ENCODE measurements at regions not wholly inside any gene's neighbourhood (a gene's known extent, or its start where the extent isn't known, plus 50 kb on each side); places are given as distances from the start of the nearest gene placed in this dataset.

DNA sequence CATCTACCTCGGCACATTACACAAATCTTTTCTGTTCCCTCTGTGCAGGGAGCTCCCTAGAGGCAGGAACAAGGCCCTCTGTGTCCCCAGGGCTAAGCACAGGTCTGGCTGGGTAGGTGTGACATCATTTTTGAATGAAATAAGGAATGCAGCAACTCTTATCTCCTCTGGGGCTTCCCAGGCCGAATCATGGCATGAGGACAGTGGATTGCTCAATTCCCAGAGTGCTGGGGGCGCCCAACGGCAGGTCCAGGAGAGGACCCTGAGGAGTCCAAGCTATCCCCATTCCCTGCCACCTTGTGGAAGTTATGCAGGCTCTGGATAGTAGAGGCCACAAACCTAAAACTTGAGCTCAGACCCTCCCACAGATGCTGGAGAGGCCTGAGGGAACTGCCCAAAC, 158.0 kb upstream of the RAB6C start:
- no peak overlapping the region for H3K27ac ChIP-seq
- in situ Hi-C loops (cut with MboI; ENCODE audit: low sequenced_read_pairs in 4 of 4), result no loop called here
- intact Hi-C loops (cut with DNase I; ENCODE audit: low total_unique reads), result no loop called here
- H3K4me1 ChIP-seq, result no peaks in the 10 kb centered on the region
- no peak overlapping the region for H3K4me3 ChIP-seq
- no peaks in the 10 kb centered on the region for H3K27me3 ChIP-seq
- TF ChIP-seq POLR2A (IDR thresholded peaks at IDR 0.05), result no peak
- TF ChIP-seq, protein P1, sequence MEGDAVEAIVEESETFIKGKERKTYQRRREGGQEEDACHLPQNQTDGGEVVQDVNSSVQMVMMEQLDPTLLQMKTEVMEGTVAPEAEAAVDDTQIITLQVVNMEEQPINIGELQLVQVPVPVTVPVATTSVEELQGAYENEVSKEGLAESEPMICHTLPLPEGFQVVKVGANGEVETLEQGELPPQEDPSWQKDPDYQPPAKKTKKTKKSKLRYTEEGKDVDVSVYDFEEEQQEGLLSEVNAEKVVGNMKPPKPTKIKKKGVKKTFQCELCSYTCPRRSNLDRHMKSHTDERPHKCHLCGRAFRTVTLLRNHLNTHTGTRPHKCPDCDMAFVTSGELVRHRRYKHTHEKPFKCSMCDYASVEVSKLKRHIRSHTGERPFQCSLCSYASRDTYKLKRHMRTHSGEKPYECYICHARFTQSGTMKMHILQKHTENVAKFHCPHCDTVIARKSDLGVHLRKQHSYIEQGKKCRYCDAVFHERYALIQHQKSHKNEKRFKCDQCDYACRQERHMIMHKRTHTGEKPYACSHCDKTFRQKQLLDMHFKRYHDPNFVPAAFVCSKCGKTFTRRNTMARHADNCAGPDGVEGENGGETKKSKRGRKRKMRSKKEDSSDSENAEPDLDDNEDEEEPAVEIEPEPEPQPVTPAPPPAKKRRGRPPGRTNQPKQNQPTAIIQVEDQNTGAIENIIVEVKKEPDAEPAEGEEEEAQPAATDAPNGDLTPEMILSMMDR (IDR thresholded peaks at IDR 0.05 in 4 of 5, conservative IDR thresholded peaks at IDR 0.05 in 1 of 5), result no peak
- H3K36me3 ChIP-seq, result no peaks in the 10 kb centered on the region
- H3K9me3 ChIP-seq, result no peaks in the 10 kb centered on the region
- ATAC-seq, result no peak
- no peak for DNase-seq

DNA sequence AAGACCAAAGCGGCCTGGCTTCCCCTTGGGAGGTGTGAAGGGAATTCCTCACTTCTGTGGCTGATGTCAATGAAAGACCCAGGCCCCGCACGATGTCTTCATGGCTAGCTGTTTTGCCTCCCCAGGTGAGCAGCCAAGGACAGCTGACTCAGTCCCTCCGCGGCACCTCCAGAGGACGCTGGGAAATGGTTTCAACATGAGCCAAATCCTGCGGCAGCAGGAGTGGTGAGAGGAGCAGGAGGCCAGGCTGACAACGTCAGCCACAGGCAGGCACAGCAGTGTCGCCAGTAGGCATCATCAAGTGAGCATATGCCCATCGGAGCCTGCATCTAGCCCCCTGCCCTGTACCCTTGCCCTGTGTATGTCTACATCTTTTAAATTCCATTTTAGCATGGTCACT, 156.4 kb upstream of the RAB6C start:
- Histone ChIP-seq H3K4me1 (no peaks in the 10 kb centered on the region), H3K9me3 (no peaks in the 10 kb centered on the region), H3K27ac (no peak overlapping the region), H3K36me3 (no peaks in the 10 kb centered on the region), H3K27me3 (no peaks in the 10 kb centered on the region), H3K4me3 (no peak overlapping the region)
- TF ChIP-seq, protein P1 (IDR thresholded peaks at IDR 0.05 in 4 of 5, conservative IDR thresholded peaks at IDR 0.05 in 1 of 5), result no peak
- no peak for TF ChIP-seq POLR2A (IDR thresholded peaks at IDR 0.05)
- intact Hi-C loops (cut with DNase I; ENCODE audit: low total_unique reads) (no loop called here), in situ Hi-C loops (cut with MboI; ENCODE audit: low sequenced_read_pairs in 4 of 4) (no loop called here)
- DNase-seq (no peak), ATAC-seq (no peak)

DNA sequence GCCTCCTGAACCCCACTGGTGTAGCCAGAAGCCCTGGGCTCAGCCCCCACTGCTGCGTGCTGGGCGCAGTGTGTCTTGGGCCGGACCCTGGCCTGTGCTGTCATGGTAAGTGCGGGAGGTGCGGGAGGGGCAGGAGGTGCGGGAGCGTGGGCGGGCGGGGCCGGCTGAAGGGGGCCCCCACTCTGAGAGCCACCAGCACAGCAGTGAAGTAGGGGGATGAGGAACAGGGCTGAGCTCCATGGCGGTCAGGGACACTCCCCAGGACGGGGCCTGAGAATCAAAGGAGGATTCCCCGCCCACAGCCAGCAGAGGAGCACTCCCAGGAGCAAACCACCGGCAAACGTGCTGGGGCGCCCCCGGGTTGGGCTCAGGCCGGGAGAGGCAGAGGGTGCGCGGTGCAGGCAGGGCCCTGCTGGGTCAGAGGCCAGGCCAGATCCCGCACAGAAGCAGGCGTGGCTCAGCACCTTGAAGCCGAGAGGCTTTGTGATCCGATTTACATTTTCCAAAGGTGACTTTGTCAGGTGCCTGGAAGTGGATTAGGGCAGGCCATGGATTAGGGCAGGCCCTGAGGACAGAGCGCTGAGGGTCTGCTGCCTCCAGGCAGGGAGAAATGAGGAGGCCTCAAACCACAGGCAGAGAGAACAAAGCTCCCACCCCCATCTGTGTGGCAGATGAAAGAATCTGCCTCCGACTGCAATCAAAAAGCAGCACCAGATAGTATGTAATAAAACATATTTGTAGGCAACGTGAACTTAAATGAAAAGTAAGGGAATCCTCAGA, 152.0 kb upstream of the RAB6C start:
- intact Hi-C loops (cut with DNase I; ENCODE audit: low total_unique reads) (no loop called here), in situ Hi-C loops (cut with MboI; ENCODE audit: low sequenced_read_pairs in 4 of 4) (no loop called here)
- ATAC-seq, result no peak
- TF ChIP-seq, protein P1 (IDR thresholded peaks at IDR 0.05 in 4 of 5, conservative IDR thresholded peaks at IDR 0.05 in 1 of 5), result no peak
- no peak for TF ChIP-seq POLR2A (IDR thresholded peaks at IDR 0.05)
- Histone ChIP-seq H3K27me3 (no peaks in the 10 kb centered on the region), H3K36me3 (no peaks in the 10 kb centered on the region), H3K9me3 (no peaks in the 10 kb centered on the region), H3K4me3 (no peak overlapping the region), H3K27ac (no peak overlapping the region), H3K4me1 (no peaks in the 10 kb centered on the region)
- no peak for DNase-seq

DNA sequence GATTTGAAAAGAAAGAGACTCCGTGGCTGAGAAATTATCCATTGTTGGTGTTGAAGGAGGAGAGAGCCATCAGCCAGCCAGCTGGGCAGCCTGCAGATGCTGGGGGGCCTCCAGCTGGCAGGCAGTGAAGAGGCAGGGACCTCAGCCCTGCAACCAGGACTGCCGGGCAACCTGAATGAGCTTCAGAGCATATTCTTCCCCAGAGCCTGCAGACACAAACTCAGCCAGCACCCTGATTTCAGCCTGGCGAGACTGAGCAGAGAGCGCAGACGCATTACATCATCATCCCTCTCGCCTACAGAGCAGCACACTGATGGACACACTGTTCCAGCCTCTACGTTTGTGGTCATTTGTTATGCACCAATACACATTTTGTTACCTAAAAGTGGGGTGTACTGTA, 150.7 kb upstream of the RAB6C start:
- Histone ChIP-seq H3K36me3 (no peaks in the 10 kb centered on the region), H3K4me3 (no peak overlapping the region), H3K27me3 (no peaks in the 10 kb centered on the region), H3K27ac (no peak overlapping the region), H3K9me3 (no peaks in the 10 kb centered on the region), H3K4me1 (no peaks in the 10 kb centered on the region)
- TF ChIP-seq POLR2A (IDR thresholded peaks at IDR 0.05), result no peak
- TF ChIP-seq, protein P1 (IDR thresholded peaks at IDR 0.05 in 4 of 5, conservative IDR thresholded peaks at IDR 0.05 in 1 of 5), result no peak
- ATAC-seq (no peak), DNase-seq (no peak)
- intact Hi-C loops (cut with DNase I; ENCODE audit: low total_unique reads), result no loop called here
- in situ Hi-C loops (cut with MboI; ENCODE audit: low sequenced_read_pairs in 4 of 4), result no loop called here

DNA sequence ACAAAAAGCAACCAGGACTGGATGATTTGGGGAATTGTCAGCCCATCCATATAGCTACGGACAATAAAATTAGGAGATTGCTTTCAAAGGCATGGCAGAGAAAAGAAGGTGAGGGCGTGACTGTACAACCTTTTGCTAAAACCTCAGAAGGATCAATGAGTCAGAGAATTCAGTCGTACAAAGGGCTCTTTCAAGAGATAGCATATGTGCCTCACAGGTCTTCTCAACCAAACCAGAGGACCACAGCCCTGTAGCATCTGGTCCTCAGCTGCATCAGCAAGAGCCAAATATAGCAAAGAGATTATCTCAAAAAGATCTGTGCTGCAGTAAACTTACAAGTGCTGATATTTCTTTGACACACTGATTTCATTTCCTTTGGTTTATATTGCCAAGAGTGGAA, 149.9 kb upstream of the RAB6C start:
- intact Hi-C loops (cut with DNase I; ENCODE audit: low total_unique reads) (no loop called here), in situ Hi-C loops (cut with MboI; ENCODE audit: low sequenced_read_pairs in 4 of 4) (no loop called here)
- no peaks in the 10 kb centered on the region for H3K36me3 ChIP-seq
- TF ChIP-seq, protein P1 (IDR thresholded peaks at IDR 0.05 in 4 of 5, conservative IDR thresholded peaks at IDR 0.05 in 1 of 5), result no peak
- TF ChIP-seq POLR2A (IDR thresholded peaks at IDR 0.05), result no peak
- H3K9me3 ChIP-seq, result no peaks in the 10 kb centered on the region
- DNase-seq, result no peak
- no peaks in the 10 kb centered on the region for H3K27me3 ChIP-seq
- ATAC-seq, result no peak
- no peak overlapping the region for H3K27ac ChIP-seq
- no peaks in the 10 kb centered on the region for H3K4me1 ChIP-seq
- no peak overlapping the region for H3K4me3 ChIP-seq
